IPS-20b (cell line): ENCODE measurements at regions not wholly inside any gene's neighbourhood (a gene's known extent, or its start where the extent isn't known, plus 50 kb on each side); places are given as distances from the start of the nearest gene placed in this dataset.

Experiments used
- H3K27ac ChIP-seq: one replicate; pipeline ENCODE4 v1.5.1; 2013; ENCODE audit warnings: low read length
- H3K27me3 ChIP-seq: 2 replicates; pipeline ENCODE4 v1.6.1; 2013; ENCODE audit warnings: mild to moderate bottlenecking, low read length, inconsistent platforms; ENCODE audit not compliant: insufficient read depth
- H3K36me3 ChIP-seq: 2 replicates; pipeline ENCODE4 v1.6.1; 2013; ENCODE audit warnings: low read depth, mild to moderate bottlenecking, inconsistent platforms, low read length, moderate library complexity; ENCODE audit not compliant: insufficient read depth
- H3K4me1 ChIP-seq: 2 replicates; pipeline ENCODE4 v1.6.1; 2013; ENCODE audit warnings: mild to moderate bottlenecking, control low read depth, inconsistent platforms, low read length, moderate library complexity; ENCODE audit not compliant: insufficient read depth
- H3K4me3 ChIP-seq: 2 replicates; pipeline ENCODE4 v1.5.1; 2013; ENCODE audit warnings: mild to moderate bottlenecking, low read length, inconsistent platforms
- H3K9ac ChIP-seq: 2 replicates; pipeline ENCODE4 v1.6.1; 2013; ENCODE audit warnings: low read depth, mild to moderate bottlenecking, inconsistent platforms, low read length, moderate library complexity
- H3K9me3 ChIP-seq: 2 replicates; pipeline ENCODE4 v1.6.1; 2013; ENCODE audit warnings: mild to moderate bottlenecking, low read depth, low read length, inconsistent platforms; ENCODE audit not compliant: insufficient read depth

DNA sequence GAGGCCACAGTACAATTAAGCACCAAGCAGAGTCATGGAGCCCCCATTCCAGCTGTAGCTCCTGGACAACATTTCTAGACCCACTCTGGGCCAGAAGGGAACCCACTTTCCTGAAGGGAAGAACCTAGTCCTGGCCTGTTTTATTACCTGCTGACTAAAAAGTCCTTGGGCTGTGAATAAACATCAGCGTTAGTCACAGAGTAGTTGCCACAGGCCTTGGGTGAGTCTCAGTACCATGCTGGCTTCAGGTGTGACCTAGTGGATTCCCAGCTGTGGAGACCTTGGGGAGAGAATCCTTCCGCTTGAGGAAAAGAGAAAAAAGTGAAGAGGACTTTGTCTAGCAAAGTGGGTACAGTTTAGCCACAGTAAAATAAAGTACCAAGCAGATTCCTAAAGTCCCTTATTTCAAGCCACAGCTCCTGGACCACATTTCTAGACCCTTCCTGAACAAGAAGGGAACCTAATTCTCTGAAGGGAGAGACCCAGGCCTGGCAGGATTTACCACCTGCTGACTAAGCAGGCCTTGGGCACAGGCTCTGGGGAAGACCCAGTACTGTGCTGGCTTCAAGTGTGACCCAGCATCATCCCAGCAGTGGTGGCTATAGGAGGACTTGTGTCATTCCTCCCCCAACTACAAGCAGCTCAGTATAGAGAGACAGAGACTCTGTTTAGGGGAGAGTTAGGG lies 118.3 kb upstream of the KCNH8 start:
- H3K27ac ChIP-seq = no peak overlapping the region
- no peaks in the 10 kb centered on the region for H3K36me3 ChIP-seq
- no peak overlapping the region for H3K4me3 ChIP-seq
- no peaks in the 10 kb centered on the region for H3K4me1 ChIP-seq
- H3K9ac ChIP-seq = no peak overlapping the region
- no peaks in the 10 kb centered on the region for H3K27me3 ChIP-seq
- H3K9me3 ChIP-seq = no peaks in the 10 kb centered on the region

DNA sequence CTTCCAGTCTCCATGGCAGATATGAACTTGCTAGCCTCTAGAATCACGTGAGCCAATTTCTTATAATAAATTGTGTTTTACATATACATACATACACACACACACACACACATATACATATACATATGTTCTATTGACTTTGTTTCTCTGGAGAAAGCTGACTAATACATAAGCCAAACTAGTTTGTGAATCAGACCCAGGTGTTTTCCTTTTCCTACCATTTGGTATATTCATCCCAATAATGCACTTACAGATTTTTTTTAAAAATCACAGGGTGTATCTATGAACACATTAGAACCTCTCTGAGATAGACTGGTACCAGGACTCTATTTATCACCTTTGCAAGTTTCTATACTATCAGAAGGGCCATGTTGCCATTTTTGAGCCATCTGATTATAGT lies 122.9 kb upstream of the KCNH8 start:
- H3K27me3 ChIP-seq = no peaks in the 10 kb centered on the region
- no peaks in the 10 kb centered on the region for H3K36me3 ChIP-seq
- no peaks in the 10 kb centered on the region for H3K9me3 ChIP-seq
- H3K9ac ChIP-seq = no peak overlapping the region
- no peak overlapping the region for H3K4me3 ChIP-seq
- H3K4me1 ChIP-seq = no peaks in the 10 kb centered on the region
- no peak overlapping the region for H3K27ac ChIP-seq

DNA sequence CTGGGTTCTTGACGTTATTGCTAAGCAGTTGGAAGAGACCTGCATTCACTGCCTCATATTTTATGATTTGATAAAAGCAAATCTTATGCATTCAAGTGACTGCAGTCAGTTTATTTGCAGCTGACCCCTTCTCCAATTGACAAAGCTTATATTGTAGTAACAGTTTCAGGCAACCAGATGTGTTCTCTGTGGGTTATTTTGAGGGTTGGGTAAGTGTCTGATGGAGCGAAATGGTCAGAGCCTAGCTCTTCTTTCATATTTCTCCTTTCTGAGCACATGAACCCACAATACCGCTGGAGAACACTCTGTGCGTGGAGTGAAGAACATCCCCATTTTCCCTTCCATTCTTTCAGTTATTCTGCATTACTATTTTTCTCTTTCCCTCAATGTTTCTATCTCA lies 125.8 kb upstream of the KCNH8 start:
- Histone ChIP-seq H3K9ac (no peak overlapping the region), H3K4me1 (no peaks in the 10 kb centered on the region), H3K9me3 (no peaks in the 10 kb centered on the region), H3K27me3 (no peaks in the 10 kb centered on the region), H3K36me3 (no peaks in the 10 kb centered on the region), H3K27ac (no peak overlapping the region), H3K4me3 (no peak overlapping the region)

DNA sequence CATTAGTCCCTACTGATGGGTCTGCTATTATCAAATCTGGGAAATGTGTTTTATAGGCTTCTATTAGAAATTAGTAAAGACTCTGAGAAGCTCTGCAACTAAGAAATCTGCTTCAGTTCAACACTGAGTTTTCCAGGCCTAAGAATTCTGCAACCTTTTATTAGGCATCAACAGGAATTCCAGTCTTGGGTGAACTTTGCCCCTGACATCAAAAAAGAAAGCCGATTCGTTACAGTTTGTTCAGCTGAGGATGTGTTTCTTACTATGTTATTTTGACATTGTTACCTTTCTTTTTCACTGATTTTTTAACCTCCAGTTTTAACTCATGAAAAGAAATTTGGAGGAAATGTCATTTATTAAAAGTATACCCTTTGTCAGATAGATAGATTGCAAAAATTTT lies 131.5 kb upstream of the KCNH8 start:
- Histone ChIP-seq H3K4me1 (peaks cover 4% of the 10 kb centered on the region; the same call in 1 of the 2 replicates), H3K36me3 (no peaks in the 10 kb centered on the region), H3K4me3 (no peak overlapping the region), H3K27ac (no peak overlapping the region), H3K9me3 (no peaks in the 10 kb centered on the region), H3K27me3 (no peaks in the 10 kb centered on the region), H3K9ac (no peak overlapping the region)

DNA sequence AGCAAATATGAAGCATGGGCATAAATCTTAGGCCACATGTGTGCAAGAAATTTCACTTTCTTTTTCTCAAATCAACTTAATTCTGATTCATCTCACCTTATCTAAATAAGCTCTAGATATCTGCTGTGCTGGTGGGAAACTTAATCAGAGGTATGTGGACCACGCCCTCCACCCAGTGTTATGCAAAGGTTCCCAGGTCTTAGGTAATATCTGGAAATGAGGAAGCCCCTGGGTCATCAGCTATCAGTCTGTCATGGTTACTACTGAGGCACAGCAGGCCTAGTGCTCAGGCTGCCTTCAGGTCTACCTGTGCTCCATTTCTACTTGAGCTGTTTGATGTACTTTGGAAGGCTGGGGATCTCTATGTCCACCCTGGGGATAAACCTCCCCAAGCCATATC lies 134.4 kb upstream of the KCNH8 start:
- Histone ChIP-seq H3K4me1 (peaks cover 4% of the 10 kb centered on the region; the same call in 1 of the 2 replicates), H3K27me3 (no peaks in the 10 kb centered on the region), H3K27ac (no peak overlapping the region), H3K4me3 (no peak overlapping the region), H3K9me3 (no peaks in the 10 kb centered on the region), H3K36me3 (no peaks in the 10 kb centered on the region), H3K9ac (no peak overlapping the region)

DNA sequence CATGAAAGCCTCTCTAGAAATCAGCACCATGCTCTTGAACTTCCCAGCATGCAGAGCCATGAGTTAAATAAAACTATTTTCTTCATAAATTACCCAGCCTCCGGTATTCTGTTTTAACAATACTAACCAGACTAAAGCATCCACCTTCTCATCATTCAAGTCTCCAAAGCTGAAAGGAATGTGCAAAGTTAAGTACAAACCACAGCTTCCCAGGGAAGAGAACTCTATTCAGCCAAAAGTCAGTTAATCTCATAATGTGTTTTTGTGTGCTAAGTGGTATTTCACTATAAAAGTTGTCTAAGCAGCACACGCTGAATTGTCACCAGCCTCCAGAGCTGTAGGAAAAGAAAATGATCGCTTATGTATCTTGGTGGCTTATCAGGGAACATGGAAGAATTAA lies 135.5 kb upstream of the KCNH8 start:
- no peaks in the 10 kb centered on the region for H3K9me3 ChIP-seq
- H3K9ac ChIP-seq = no peak overlapping the region
- H3K36me3 ChIP-seq = no peaks in the 10 kb centered on the region
- H3K4me3 ChIP-seq = no peak overlapping the region
- no peak overlapping the region for H3K27ac ChIP-seq
- H3K27me3 ChIP-seq = no peaks in the 10 kb centered on the region
- H3K4me1 ChIP-seq = peaks cover 4% of the 10 kb centered on the region; the same call in 1 of the 2 replicates

DNA sequence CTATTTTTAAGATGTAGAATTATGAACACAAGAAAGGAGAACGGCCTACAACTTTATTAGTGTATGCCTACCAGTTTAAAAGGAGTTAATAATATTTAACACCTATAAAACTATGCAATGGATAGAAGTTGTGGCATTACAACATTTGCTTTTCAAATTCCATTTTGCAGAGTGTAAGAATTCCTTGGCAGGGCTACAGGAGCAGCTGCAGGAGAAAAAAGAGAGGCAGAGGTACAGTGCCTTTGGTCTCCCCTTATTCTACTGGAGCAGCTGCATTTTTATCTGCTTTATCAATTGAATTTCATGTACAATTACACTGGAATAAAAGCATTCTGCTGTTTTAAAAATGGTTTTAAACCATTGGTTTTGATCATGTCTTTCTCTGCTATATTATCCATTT lies 145.7 kb upstream of the KCNH8 start:
- Histone ChIP-seq H3K27me3 (no peaks in the 10 kb centered on the region), H3K27ac (no peak overlapping the region), H3K4me3 (no peak overlapping the region), H3K9ac (no peak overlapping the region), H3K9me3 (no peaks in the 10 kb centered on the region), H3K4me1 (no peaks in the 10 kb centered on the region), H3K36me3 (no peaks in the 10 kb centered on the region)

DNA sequence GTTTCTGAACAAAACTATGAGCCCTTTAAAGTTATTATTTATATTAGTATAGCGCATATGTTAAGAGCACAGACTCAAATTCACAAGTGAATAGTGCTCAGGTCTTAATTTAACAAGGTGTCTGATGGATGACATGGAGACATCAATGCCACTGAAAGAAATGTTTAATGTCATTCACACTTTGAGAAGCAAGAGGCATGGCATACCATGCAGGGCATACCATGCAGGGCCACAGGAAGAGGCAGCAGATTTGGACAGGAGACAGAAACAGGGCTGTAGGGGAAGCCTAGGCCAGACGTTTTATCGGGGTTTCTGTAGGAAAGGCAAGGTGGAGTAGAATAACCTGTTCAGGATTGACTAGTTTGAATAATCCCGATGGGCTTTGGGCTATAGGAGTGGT lies 150.2 kb upstream of the KCNH8 start:
- peaks cover 16% of the 10 kb centered on the region for H3K9me3 ChIP-seq
- H3K4me3 ChIP-seq = no peak overlapping the region
- no peaks in the 10 kb centered on the region for H3K36me3 ChIP-seq
- no peak overlapping the region for H3K27ac ChIP-seq
- H3K9ac ChIP-seq = no peak overlapping the region
- H3K27me3 ChIP-seq = no peaks in the 10 kb centered on the region
- H3K4me1 ChIP-seq = peaks cover 2% of the 10 kb centered on the region

DNA sequence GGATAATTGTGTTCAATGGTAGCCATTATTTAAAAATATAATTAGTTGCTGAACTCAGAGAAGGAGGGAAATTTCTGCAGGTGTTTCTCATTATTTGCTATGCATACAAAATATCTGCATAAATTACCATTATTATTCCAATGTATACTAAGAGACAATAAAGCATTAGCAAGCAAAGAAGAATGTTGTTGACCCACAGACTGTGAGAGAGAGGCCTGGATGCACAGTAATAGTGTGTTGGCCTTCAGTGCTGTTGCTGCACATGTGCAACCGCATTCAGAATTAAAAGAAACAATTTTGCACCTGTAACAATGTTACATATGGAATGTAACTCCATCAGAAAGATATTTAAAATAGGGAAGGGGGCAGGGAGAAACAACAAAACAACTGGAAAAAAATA lies 155.6 kb upstream of the KCNH8 start:
- no peaks in the 10 kb centered on the region for H3K36me3 ChIP-seq
- peaks cover 16% of the 10 kb centered on the region for H3K9me3 ChIP-seq
- no peak overlapping the region for H3K9ac ChIP-seq
- H3K27me3 ChIP-seq = no peaks in the 10 kb centered on the region
- peaks cover 37% of the 10 kb centered on the region for H3K4me1 ChIP-seq
- peak overlapping the region; percentile 24 for H3K4me3 ChIP-seq
- no peak overlapping the region for H3K27ac ChIP-seq

DNA sequence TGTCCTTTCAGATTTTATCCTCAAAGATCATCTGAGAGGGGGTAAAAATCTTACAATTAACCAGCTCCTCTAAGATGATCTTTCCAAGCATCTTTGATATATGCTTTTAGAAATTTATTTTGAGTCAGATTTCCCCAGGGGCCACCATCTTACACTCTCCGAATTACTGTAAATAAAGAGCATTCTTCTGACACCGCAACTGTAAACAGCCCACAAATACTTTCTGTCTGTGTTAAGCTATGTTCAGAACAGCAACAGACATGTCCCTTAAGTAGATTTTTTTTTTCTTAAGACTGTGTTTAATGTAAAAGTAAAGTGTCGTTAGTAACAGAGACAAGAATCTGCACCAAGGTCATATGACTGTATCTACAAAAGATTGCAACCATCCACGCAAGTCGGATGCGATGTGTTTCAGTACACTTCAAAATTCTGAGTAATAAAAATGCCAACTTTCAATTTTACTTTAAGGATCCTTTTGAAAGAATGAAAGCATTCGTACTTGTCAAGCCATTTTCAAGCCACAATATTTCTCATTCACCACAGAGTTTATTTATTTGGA lies 159.0 kb upstream of the KCNH8 start:
- Histone ChIP-seq H3K4me1 (peaks cover 37% of the 10 kb centered on the region), H3K4me3 (no peak overlapping the region), H3K9ac (no peak overlapping the region), H3K36me3 (no peaks in the 10 kb centered on the region), H3K9me3 (no peaks in the 10 kb centered on the region), H3K27ac (no peak overlapping the region), H3K27me3 (no peaks in the 10 kb centered on the region)

DNA sequence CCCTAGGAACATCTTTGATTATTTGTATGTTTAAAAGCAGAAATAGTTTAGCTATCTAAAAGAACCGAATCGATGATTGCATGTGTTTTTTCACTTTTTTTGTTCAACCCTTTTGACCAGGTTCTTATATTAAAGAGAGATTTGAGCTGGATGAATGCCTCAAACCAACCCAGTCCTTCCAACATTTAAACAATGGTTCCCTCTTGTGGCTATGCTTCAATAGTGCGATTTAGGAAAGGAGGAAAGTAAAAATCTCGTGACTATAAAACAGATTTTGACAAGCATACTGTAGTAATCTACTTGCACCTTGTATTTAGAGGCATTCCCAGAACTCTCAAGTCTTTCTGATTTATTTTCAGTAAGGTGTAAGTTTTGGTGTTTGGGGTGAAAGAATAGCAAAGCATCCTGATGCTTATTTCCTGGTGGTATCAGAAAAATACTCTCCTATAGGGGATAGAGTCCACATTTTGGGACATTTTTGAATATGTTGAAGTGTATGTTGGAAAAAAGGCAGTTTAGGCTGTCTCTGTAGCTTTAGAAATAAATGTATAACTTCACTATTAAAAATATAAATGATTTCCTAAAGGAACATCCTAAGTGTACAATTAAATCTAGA lies 159.6 kb upstream of the KCNH8 start:
- Histone ChIP-seq H3K27me3 (no peaks in the 10 kb centered on the region), H3K36me3 (no peaks in the 10 kb centered on the region), H3K9ac (no peak overlapping the region), H3K4me3 (no peak overlapping the region), H3K9me3 (no peaks in the 10 kb centered on the region), H3K4me1 (peaks cover 37% of the 10 kb centered on the region), H3K27ac (no peak overlapping the region)

DNA sequence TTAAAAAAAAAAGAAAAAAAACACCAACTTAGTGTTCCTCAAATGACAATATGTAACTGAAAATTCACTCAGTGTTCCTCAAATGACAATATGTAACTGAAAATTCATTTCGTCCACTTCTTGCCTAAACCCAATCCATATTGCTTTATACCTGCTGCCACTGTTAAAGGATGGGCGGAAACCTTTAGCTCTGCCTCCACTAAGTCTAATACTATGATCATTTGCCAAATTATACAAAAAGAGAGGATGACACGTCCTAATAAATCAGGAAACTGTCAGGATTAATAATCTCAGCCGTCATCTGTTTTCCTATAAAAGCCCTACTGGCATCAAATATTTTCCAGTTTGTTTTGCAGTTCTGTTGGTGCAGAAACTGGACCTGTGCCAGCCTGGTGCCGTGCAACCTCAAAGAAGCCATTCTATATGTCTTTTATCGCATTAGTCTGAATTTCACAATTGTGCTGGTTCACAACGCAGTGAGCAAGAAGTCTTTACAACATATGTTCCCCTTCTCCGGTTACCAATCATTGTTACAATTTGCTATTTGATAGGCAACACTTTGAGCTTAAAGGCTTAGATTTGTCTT lies 160.4 kb upstream of the KCNH8 start:
- Histone ChIP-seq H3K9ac (no peak overlapping the region), H3K27me3 (no peaks in the 10 kb centered on the region), H3K9me3 (no peaks in the 10 kb centered on the region), H3K4me1 (peaks cover 34% of the 10 kb centered on the region), H3K4me3 (no peak overlapping the region), H3K27ac (no peak overlapping the region), H3K36me3 (no peaks in the 10 kb centered on the region)
